GM23338 (cell line): ENCODE measurements at regions not wholly inside any gene's neighbourhood (a gene's known extent, or its start where the extent isn't known, plus 50 kb on each side); places are given as distances from the start of the nearest gene placed in this dataset.

Source experiments
- ATAC-seq: fragments of 200-7000 bp; cut with Tn5 transposase; 3 replicates; pipeline ENCODE4 v1.9.1; 2020
- DNase-seq: peaks from one replicate; pipeline ENCODE4 v3.0.0-alpha.2; 2015; ENCODE audit warnings: low spot score
- H2AFZ ChIP-seq: fragments of 200-600 bp; sonication (generic); 2 replicates; pipeline ENCODE4 v1.8.0; 2016; ENCODE audit warnings: antibody characterized with exemption, mild to moderate bottlenecking, moderate library complexity
- H3F3A ChIP-seq: fragments of 200-600 bp; sonication (generic); replicated peaks from 2 replicates; pipeline ENCODE4 v1.8.0; 2017; ENCODE audit warnings: antibody characterized with exemption, mixed run types, low read depth
- H3K27ac ChIP-seq: fragments of 200-600 bp; sonication (generic); 2 replicates; pipeline ENCODE4 v1.6.1; 2016; ENCODE audit warnings: low read depth
- H3K27me3 ChIP-seq: fragments of 200-600 bp; sonication (generic); 2 replicates; pipeline ENCODE4 v1.8.0; 2016; ENCODE audit warnings: mild to moderate bottlenecking, mixed run types, moderate library complexity; ENCODE audit not compliant: insufficient read depth
- H3K36me3 ChIP-seq: fragments of 200-600 bp; sonication (generic); 2 replicates; pipeline ENCODE4 v1.8.0; 2016; ENCODE audit warnings: mild to moderate bottlenecking; ENCODE audit not compliant: insufficient read depth
- H3K4me1 ChIP-seq: fragments of 200-600 bp; sonication (generic); 2 replicates; pipeline ENCODE4 v1.8.0; 2016; ENCODE audit warnings: mild to moderate bottlenecking, moderate library complexity; ENCODE audit not compliant: insufficient read depth
- H3K4me2 ChIP-seq: fragments of 200-600 bp; sonication (generic); 2 replicates; pipeline ENCODE4 v1.7.1; 2017; ENCODE audit warnings: mixed run types
- H3K4me3 ChIP-seq: fragments of 200-600 bp; sonication (generic); 2 replicates; pipeline ENCODE4 v1.6.1; 2016; ENCODE audit warnings: mixed run types
- H3K79me2 ChIP-seq: fragments of 200-600 bp; sonication (generic); replicated peaks from 2 replicates; pipeline ENCODE4 v1.8.0; 2017; ENCODE audit warnings: mild to moderate bottlenecking; ENCODE audit not compliant: insufficient read depth
- H3K9me2 ChIP-seq: fragments of 200-600 bp; sonication (generic); 2 replicates; pipeline ENCODE4 v1.8.0; 2017; ENCODE audit not compliant: insufficient read depth
- H4K20me1 ChIP-seq: fragments of 200-600 bp; sonication (generic); replicated peaks from 2 replicates; pipeline ENCODE4 v1.8.0; 2017; ENCODE audit warnings: mild to moderate bottlenecking; ENCODE audit not compliant: insufficient read depth
- H3K27ac Mint-ChIP-seq: 2 replicates; pipeline ENCODE4 v1.8.0; 2020; ENCODE audit warnings: inconsistent platforms, mild to moderate bottlenecking, moderate library complexity, mixed read lengths
- H3K27me3 Mint-ChIP-seq: 3 replicates; pipeline ENCODE4 v1.8.0; 2022; ENCODE audit warnings: low read depth, mild to moderate bottlenecking, moderate library complexity, mixed read lengths, inconsistent platforms; ENCODE audit not compliant: insufficient read depth, poor library complexity
- H3K36me3 Mint-ChIP-seq: 3 replicates; pipeline ENCODE4 v1.8.0; 2021; ENCODE audit warnings: low read depth, mild to moderate bottlenecking, inconsistent platforms, moderate library complexity, mixed read lengths
- H3K4me1 Mint-ChIP-seq: 3 replicates; pipeline ENCODE4 v1.8.0; 2020; ENCODE audit warnings: mild to moderate bottlenecking, inconsistent platforms, mixed read lengths
- H3K4me3 Mint-ChIP-seq: 3 replicates; pipeline ENCODE4 v1.8.0; 2021; ENCODE audit warnings: moderate library complexity, mild to moderate bottlenecking, inconsistent platforms, mixed read lengths
- H3K9me3 Mint-ChIP-seq: 3 replicates; pipeline ENCODE4 v1.8.0; 2020; ENCODE audit warnings: moderate library complexity, mild to moderate bottlenecking, inconsistent platforms, mixed read lengths
- CTCF ChIP-seq, 2 experiments: fragments of 200-600 bp in 1 of 2; sonication (generic) in 1 of 2; conservative IDR thresholded peaks; 2 replicates each; pipeline versions ENCODE4 v1.5.1 to v1.6.1; 2016 to 2017; ENCODE audit warnings: antibody characterized with exemption in 2 of 2, low read depth in 2 of 2, mild to moderate bottlenecking in 2 of 2, moderate library complexity in 1 of 2
- EZH2phosphoT487 ChIP-seq: fragments of 200-600 bp; sonication (generic); IDR thresholded peaks from one replicate; pipeline ENCODE4 v1.8.1; 2018; ENCODE audit warnings: antibody characterized with exemption; ENCODE audit not compliant: unreplicated experiment
- JUNB ChIP-seq: IDR thresholded peaks from one replicate; pipeline ENCODE4 v1.6.1; 2016; ENCODE audit warnings: antibody characterized with exemption; ENCODE audit not compliant: unreplicated experiment
- NANOG ChIP-seq: IDR thresholded peaks from 2 replicates; pipeline ENCODE4 v1.6.1; 2016; ENCODE audit warnings: antibody characterized with exemption, borderline replicate concordance
- REST ChIP-seq: IDR thresholded peaks from one replicate; pipeline ENCODE4 v1.6.1; 2018; ENCODE audit warnings: antibody characterized with exemption; ENCODE audit not compliant: unreplicated experiment
- STAT1 ChIP-seq: IDR thresholded peaks from one replicate; pipeline ENCODE4 v1.6.1; 2016; ENCODE audit warnings: antibody characterized with exemption; ENCODE audit not compliant: unreplicated experiment
- ZNF114 ChIP-seq: fragments of 250-450 bp; sonication (Bioruptor Pico); IDR thresholded peaks from 2 replicates; pipeline ENCODE4 v1.5.0; 2020; ENCODE audit warnings: mild to moderate bottlenecking, moderate library complexity
- ZNF331 ChIP-seq: fragments of 250-450 bp; sonication (Bioruptor Pico); IDR thresholded peaks from 2 replicates; pipeline ENCODE4 v1.5.0; 2020; ENCODE audit warnings: low read depth, mild to moderate bottlenecking, moderate library complexity
- ZNF462 ChIP-seq: fragments of 250-450 bp; sonication (Bioruptor Pico); IDR thresholded peaks from 2 replicates; pipeline ENCODE4 v1.5.0; 2020; ENCODE audit warnings: mild to moderate bottlenecking, moderate library complexity

GRCh38 chr1:70820995-70821394, 226.6 kb downstream of the PTGER3 start:
- Histone ChIP-seq H2AFZ (no peak overlapping the region), H3K79me2 (no peaks in the 10 kb centered on the region), H3K27me3 (no peaks in the 10 kb centered on the region), H3F3A (no peaks in the 10 kb centered on the region), H3K9me2 (no peaks in the 10 kb centered on the region), H3K4me3 (no peak overlapping the region), H4K20me1 (no peaks in the 10 kb centered on the region), H3K4me1 (no peaks in the 10 kb centered on the region; the same call in 1 of the 2 replicates), H3K4me2 (no peak overlapping the region), H3K36me3 (no peaks in the 10 kb centered on the region), H3K27ac (no peak overlapping the region)
- H3K4me3 Mint-ChIP-seq = no peak overlapping the region
- TF ChIP-seq REST (no peak), CTCF (conservative IDR thresholded peaks at IDR 0.05; ENCODE audit: low read depth in 2 of 2) (no peak), ZNF114 (CRISPR knock-in tag) (no peak), JUNB (no peak), EZH2phosphoT487 (no peak), ZNF462 (CRISPR knock-in tag) (no peak), NANOG (no peak), ZNF331 (no peak), STAT1 (no peak)
- ATAC-seq = no peak
- H3K9me3 Mint-ChIP-seq = no peaks in the 10 kb centered on the region
- H3K27me3 Mint-ChIP-seq = no peaks in the 10 kb centered on the region
- no peak overlapping the region for H3K27ac Mint-ChIP-seq
- no peaks in the 10 kb centered on the region for H3K36me3 Mint-ChIP-seq
- no peaks in the 10 kb centered on the region for H3K4me1 Mint-ChIP-seq
- no peak for DNase-seq
